ENCODE measurements at regions not wholly inside any gene's neighbourhood (a gene's known extent, or its start where the extent isn't known, plus 50 kb on each side); places are given as distances from the start of the nearest gene placed in this dataset.

GRCh38 chr6:54013966-54014365 lies 97.3 kb upstream of the MLIP start:
- no peak for ATAC-seq (ENCODE audit: insufficient read depth, low FRiP score)
- Histone ChIP-seq H3K4me1 (ENCODE audit: control insufficient read depth in 5 of 5, insufficient read depth in 5 of 5, low read length in 5 of 5) (peaks cover 0 to 6% (median 0%) of the 10 kb centered on the region in 5 donors), H3K9me3 (ENCODE audit: control insufficient read depth in 4 of 4, insufficient read depth in 3 of 4, low read length in 3 of 4) (no peaks in the 10 kb centered on the region), H3K27me3 (ENCODE audit: control insufficient read depth in 3 of 3, insufficient read depth in 3 of 3, low read length in 2 of 3) (no peaks in the 10 kb centered on the region), H3K9ac (ENCODE audit: insufficient read depth in 1 of 2, low read length in 2 of 2) (no peak overlapping the region), H3K4me3 (no peak overlapping the region), H3K27ac (ENCODE audit: low read depth in 1 of 2, low read length in 1 of 2) (no peak overlapping the region), H3K36me3 (ENCODE audit: control insufficient read depth in 4 of 4, insufficient read depth in 4 of 4, low read length in 4 of 4) (no peaks in the 10 kb centered on the region)
- DNase-seq: no peak
- no peak for TF ChIP-seq CTCF (IDR thresholded peaks at IDR 0.05; ENCODE audit: control extremely low read depth, extremely low read depth)

GRCh38 chr6:54014440-54014839 lies 96.8 kb upstream of the MLIP start:
- Histone ChIP-seq H3K36me3 (ENCODE audit: control insufficient read depth in 4 of 4, insufficient read depth in 4 of 4, low read length in 4 of 4) (no peaks in the 10 kb centered on the region), H3K27me3 (ENCODE audit: control insufficient read depth in 3 of 3, insufficient read depth in 3 of 3, low read length in 2 of 3) (no peaks in the 10 kb centered on the region), H3K27ac (ENCODE audit: low read depth in 1 of 2, low read length in 1 of 2) (no peak overlapping the region), H3K4me1 (ENCODE audit: control insufficient read depth in 5 of 5, insufficient read depth in 5 of 5, low read length in 5 of 5) (peaks cover 0 to 6% (median 0%) of the 10 kb centered on the region in 5 donors), H3K9me3 (ENCODE audit: control insufficient read depth in 4 of 4, insufficient read depth in 3 of 4, low read length in 3 of 4) (no peaks in the 10 kb centered on the region), H3K4me3 (no peak overlapping the region), H3K9ac (ENCODE audit: insufficient read depth in 1 of 2, low read length in 2 of 2) (no peak overlapping the region)
- no peak for ATAC-seq (ENCODE audit: insufficient read depth, low FRiP score)
- DNase-seq: no peak
- no peak for TF ChIP-seq CTCF (IDR thresholded peaks at IDR 0.05; ENCODE audit: control extremely low read depth, extremely low read depth)
- 92 to 93% methylated on average over 8 of the region's 8 CpGs for WGBS, 2 donors

- Histone ChIP-seq H3K27me3 (ENCODE audit: control insufficient read depth in 3 of 3, insufficient read depth in 3 of 3, low read length in 2 of 3) (no peaks in the 10 kb centered on the region), H3K4me3 (no peak overlapping the region), H3K9me3 (ENCODE audit: control insufficient read depth in 4 of 4, insufficient read depth in 3 of 4, low read length in 3 of 4) (no peaks in the 10 kb centered on the region), H3K4me1 (ENCODE audit: control insufficient read depth in 5 of 5, insufficient read depth in 5 of 5, low read length in 5 of 5) (no peaks in the 10 kb centered on the region), H3K27ac (ENCODE audit: low read depth in 1 of 2, low read length in 1 of 2) (peak overlapping the region in 1 of 2 donors; percentile 60), H3K9ac (ENCODE audit: insufficient read depth in 1 of 2, low read length in 2 of 2) (no peak overlapping the region), H3K36me3 (ENCODE audit: control insufficient read depth in 4 of 4, insufficient read depth in 4 of 4, low read length in 4 of 4) (no peaks in the 10 kb centered on the region)
- WGBS, 2 donors: 56 to 62% methylated on average over 2 of the region's 2 CpGs
- no peak for ATAC-seq (ENCODE audit: insufficient read depth, low FRiP score)
- DNase-seq: no peak
- no peak for TF ChIP-seq CTCF (IDR thresholded peaks at IDR 0.05; ENCODE audit: control extremely low read depth, extremely low read depth)
Measured at GRCh38 chr6:54017877-54018276, 93.4 kb upstream of the MLIP start.

GRCh38 chr6:54018722-54019121 lies 92.5 kb upstream of the MLIP start:
- no peak for DNase-seq
- no peak for TF ChIP-seq CTCF (IDR thresholded peaks at IDR 0.05; ENCODE audit: control extremely low read depth, extremely low read depth)

More at GRCh38 chr6:54018722-54019121, 92.5 kb upstream of the MLIP start:
- no peak for ATAC-seq (ENCODE audit: insufficient read depth, low FRiP score)
- H3K27me3 ChIP-seq (ENCODE audit: control insufficient read depth in 3 of 3, insufficient read depth in 3 of 3, low read length in 2 of 3): no peaks in the 10 kb centered on the region
- 71 to 89% methylated on average over 5 of the region's 5 CpGs for WGBS, 2 donors
- no peak overlapping the region for H3K4me3 ChIP-seq
- no peaks in the 10 kb centered on the region for H3K4me1 ChIP-seq (ENCODE audit: control insufficient read depth in 5 of 5, insufficient read depth in 5 of 5, low read length in 5 of 5)
- H3K9ac ChIP-seq (ENCODE audit: insufficient read depth in 1 of 2, low read length in 2 of 2): no peak overlapping the region
- no peaks in the 10 kb centered on the region for H3K9me3 ChIP-seq (ENCODE audit: control insufficient read depth in 4 of 4, insufficient read depth in 3 of 4, low read length in 3 of 4)
- no peaks in the 10 kb centered on the region for H3K36me3 ChIP-seq (ENCODE audit: control insufficient read depth in 4 of 4, insufficient read depth in 4 of 4, low read length in 4 of 4)
- peak overlapping the region in 1 of 2 donors; percentile 72 for H3K27ac ChIP-seq (ENCODE audit: low read depth in 1 of 2, low read length in 1 of 2)

Data from lung (tissue), 11 donors.